ENCODE measurements at regions not wholly inside any gene's neighbourhood (a gene's known extent, or its start where the extent isn't known, plus 50 kb on each side); places are given as distances from the start of the nearest gene placed in this dataset.

- no peaks in the 10 kb centered on the region for H3K36me3 ChIP-seq (ENCODE audit: low read depth)
- H3K4me2 ChIP-seq (ENCODE audit: unreplicated experiment), result no peak overlapping the region
- no peaks in the 10 kb centered on the region for H3K9me3 ChIP-seq (ENCODE audit: low read depth)
- H3K27ac ChIP-seq, result no peak overlapping the region
- TF ChIP-seq EZH2 (IDR thresholded peaks at IDR 0.05; ENCODE audit: insufficient read depth, poor library complexity, severe bottlenecking) (no peak), EZH2phosphoT487 (IDR thresholded peaks at IDR 0.05; ENCODE audit: insufficient read depth, low read depth) (no peak)
- no peaks in the 10 kb centered on the region for H3F3A ChIP-seq (ENCODE audit: insufficient read depth)
- no peaks in the 10 kb centered on the region for H3K9me2 ChIP-seq (ENCODE audit: insufficient read depth)
- H3K27me3 ChIP-seq (replicated peaks; ENCODE audit: insufficient read depth), result 0 out of 2 replicates have a peak, but pooled peaks cover 4% of the 10 kb centered on the region
- WGBS, 2 experiments (ENCODE audit: low coverage in 1 of 2, low lambda C conversion rate in 2 of 2, missing lambda C conversion rate in 2 of 2), result 35 to 57% methylated on average over 5 of the region's 5 CpGs
- no peaks in the 10 kb centered on the region for H4K20me1 ChIP-seq (ENCODE audit: insufficient read depth)
- in situ Hi-C loops (cut with MboI), result loop anchor here (10.0 kb wide), 1 partner anchor 65 kb away; no protein-coding TSS in a partner anchor
- no peak overlapping the region for H3K4me3 ChIP-seq
- H3K4me1 ChIP-seq (ENCODE audit: insufficient read depth), result no peaks in the 10 kb centered on the region; the same call in 1 of the 2 replicates
- DNase-seq, result no peak
- no peak overlapping the region for H2AFZ ChIP-seq
- H3K79me2 ChIP-seq (ENCODE audit: insufficient read depth), result no peaks in the 10 kb centered on the region
- H3K9ac ChIP-seq, result no peak overlapping the region
These were observed 84.8 kb upstream of the HNF1B start for GRCh38 chr17:37829592-37830123.

- Histone ChIP-seq H3K4me1 (ENCODE audit: insufficient read depth) (no peaks in the 10 kb centered on the region; the same call in 1 of the 2 replicates), H3K4me3 (no peak overlapping the region), H2AFZ (peak overlapping the region; percentile 41; the same call in 1 of the 2 replicates), H4K20me1 (ENCODE audit: insufficient read depth) (no peaks in the 10 kb centered on the region), H3K4me2 (ENCODE audit: unreplicated experiment) (no peak overlapping the region), H3K27ac (no peak overlapping the region), H3K9me2 (ENCODE audit: insufficient read depth) (no peaks in the 10 kb centered on the region), H3K9ac (no peak overlapping the region), H3F3A (ENCODE audit: insufficient read depth) (no peaks in the 10 kb centered on the region), H3K27me3 (replicated peaks; ENCODE audit: insufficient read depth) (0 out of 2 replicates have a peak, but pooled peaks cover 4% of the 10 kb centered on the region), H3K79me2 (ENCODE audit: insufficient read depth) (no peaks in the 10 kb centered on the region), H3K36me3 (ENCODE audit: low read depth) (no peaks in the 10 kb centered on the region), H3K9me3 (ENCODE audit: low read depth) (no peaks in the 10 kb centered on the region)
- TF ChIP-seq EZH2phosphoT487 (IDR thresholded peaks at IDR 0.05; ENCODE audit: insufficient read depth, low read depth) (no peak), EZH2 (IDR thresholded peaks at IDR 0.05; ENCODE audit: insufficient read depth, poor library complexity, severe bottlenecking) (no peak)
- peak; percentile 40 for DNase-seq
- in situ Hi-C loops (cut with MboI), result loop anchor here (10.0 kb wide), 1 partner anchor 64 kb away; no protein-coding TSS in a partner anchor
- 34 to 38% methylated on average over 5 of the region's 5 CpGs for WGBS, 2 experiments (ENCODE audit: low coverage in 1 of 2, low lambda C conversion rate in 2 of 2, missing lambda C conversion rate in 2 of 2)
These were observed 83.8 kb upstream of the HNF1B start for GRCh38 chr17:37828651-37829124.

- no peaks in the 10 kb centered on the region for H4K20me1 ChIP-seq (ENCODE audit: insufficient read depth)
- no peak overlapping the region for H3K9ac ChIP-seq
- WGBS, 2 experiments (ENCODE audit: low coverage in 1 of 2, low lambda C conversion rate in 2 of 2, missing lambda C conversion rate in 2 of 2), result 71% methylated on average over 5 of the region's 5 CpGs
- H3K27ac ChIP-seq, result no peak overlapping the region
- no peak for DNase-seq
- no peaks in the 10 kb centered on the region for H3K9me3 ChIP-seq (ENCODE audit: low read depth)
- no peak overlapping the region for H3K4me3 ChIP-seq
- no peak overlapping the region for H3K4me2 ChIP-seq (ENCODE audit: unreplicated experiment)
- 0 out of 2 replicates have a peak, but pooled peaks cover 4% of the 10 kb centered on the region for H3K27me3 ChIP-seq (replicated peaks; ENCODE audit: insufficient read depth)
- no peaks in the 10 kb centered on the region for H3F3A ChIP-seq (ENCODE audit: insufficient read depth)
- no peaks in the 10 kb centered on the region for H3K36me3 ChIP-seq (ENCODE audit: low read depth)
- H3K4me1 ChIP-seq (ENCODE audit: insufficient read depth), result no peaks in the 10 kb centered on the region; the same call in 1 of the 2 replicates
- peak overlapping the region; percentile 41; the same call in 1 of the 2 replicates for H2AFZ ChIP-seq
- no peak for TF ChIP-seq EZH2 (IDR thresholded peaks at IDR 0.05; ENCODE audit: insufficient read depth, poor library complexity, severe bottlenecking)
- no peak for TF ChIP-seq EZH2phosphoT487 (IDR thresholded peaks at IDR 0.05; ENCODE audit: insufficient read depth, low read depth)
- no peaks in the 10 kb centered on the region for H3K9me2 ChIP-seq (ENCODE audit: insufficient read depth)
- in situ Hi-C loops (cut with MboI), result loop anchor here (10.0 kb wide), 1 partner anchor 63 kb away; no protein-coding TSS in a partner anchor
- no peaks in the 10 kb centered on the region for H3K79me2 ChIP-seq (ENCODE audit: insufficient read depth)
These were observed 83.2 kb upstream of the HNF1B start for GRCh38 chr17:37827905-37828650.

- no peak for TF ChIP-seq EZH2 (IDR thresholded peaks at IDR 0.05; ENCODE audit: insufficient read depth, poor library complexity, severe bottlenecking)
- TF ChIP-seq EZH2phosphoT487 (IDR thresholded peaks at IDR 0.05; ENCODE audit: insufficient read depth, low read depth), result no peak
These were observed 81.9 kb upstream of the HNF1B start for GRCh38 chr17:37826497-37827430.

More at GRCh38 chr17:37826497-37827430, 81.9 kb upstream of the HNF1B start:
- no peaks in the 10 kb centered on the region for H3K36me3 ChIP-seq (ENCODE audit: low read depth)
- no peaks in the 10 kb centered on the region for H3K79me2 ChIP-seq (ENCODE audit: insufficient read depth)
- no peaks in the 10 kb centered on the region for H3F3A ChIP-seq (ENCODE audit: insufficient read depth)
- in situ Hi-C loops (cut with MboI), result loop anchor here (10.0 kb wide), 1 partner anchor 62 kb away; no protein-coding TSS in a partner anchor
- no peak overlapping the region for H3K4me2 ChIP-seq (ENCODE audit: unreplicated experiment)
- no peak overlapping the region for H3K27ac ChIP-seq
- no peak overlapping the region for H3K9ac ChIP-seq
- no peaks in the 10 kb centered on the region for H4K20me1 ChIP-seq (ENCODE audit: insufficient read depth)
- no peaks in the 10 kb centered on the region for H3K9me3 ChIP-seq (ENCODE audit: low read depth)
- no peaks in the 10 kb centered on the region for H3K9me2 ChIP-seq (ENCODE audit: insufficient read depth)
- no peaks in the 10 kb centered on the region; the same call in 1 of the 2 replicates for H3K4me1 ChIP-seq (ENCODE audit: insufficient read depth)
- no peak overlapping the region for H2AFZ ChIP-seq
- WGBS, 2 experiments (ENCODE audit: low coverage in 1 of 2, low lambda C conversion rate in 2 of 2, missing lambda C conversion rate in 2 of 2), result 35 to 36% methylated on average over 4 of the region's 4 CpGs
- no peak overlapping the region for H3K4me3 ChIP-seq
- no peak for DNase-seq
- 0 out of 2 replicates have a peak, but pooled peaks cover 4% of the 10 kb centered on the region for H3K27me3 ChIP-seq (replicated peaks; ENCODE audit: insufficient read depth)

Data from GM23248 (cell line).